ENCODE measurements at regions not wholly inside any gene's neighbourhood (a gene's known extent, or its start where the extent isn't known, plus 50 kb on each side); places are given as distances from the start of the nearest gene placed in this dataset.

DNA sequence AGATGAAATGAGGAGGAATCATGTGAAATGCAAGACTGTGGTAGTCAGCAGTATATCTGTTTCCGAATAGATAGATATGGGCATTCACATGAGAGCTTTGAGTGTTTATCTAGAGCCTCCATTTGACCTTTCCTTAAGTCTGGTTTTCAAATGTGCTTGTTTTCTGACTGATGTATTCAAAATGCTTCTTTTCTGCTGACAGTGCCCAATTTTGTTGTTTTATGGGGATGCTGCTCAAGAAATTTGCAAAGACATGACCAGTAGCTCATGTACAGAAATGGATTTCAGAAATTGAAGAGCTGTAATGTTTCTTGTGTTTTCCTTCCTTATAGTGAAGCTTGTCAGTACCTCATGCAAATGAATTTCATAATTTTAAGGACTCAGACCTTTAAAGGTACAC is 903.4 kb upstream of the CDH8 start:
- Histone ChIP-seq H3K27ac (ENCODE audit: control insufficient read depth, insufficient read depth) (no peak overlapping the region), H3K4me1 (ENCODE audit: control insufficient read depth, insufficient read depth, low read length) (no peaks in the 10 kb centered on the region), H3K36me3 (ENCODE audit: control insufficient read depth in 2 of 2, insufficient read depth in 2 of 2, low read length in 1 of 2) (no peaks in the 10 kb centered on the region), H3K4me3 (no peak overlapping the region), H3K27me3 (replicated peaks in 1 of 2; ENCODE audit: control insufficient read depth in 2 of 2, insufficient read depth in 2 of 2, low read length in 1 of 2) (no peaks in the 10 kb centered on the region), H3K9me3 (replicated peaks; ENCODE audit: control insufficient read depth, insufficient read depth, low read length) (no peaks in the 10 kb centered on the region), H4K20me1 (ENCODE audit: control insufficient read depth, insufficient read depth) (no peaks in the 10 kb centered on the region), H3K9ac (ENCODE audit: control insufficient read depth, insufficient read depth, low read length) (no peak overlapping the region), H2AFZ (ENCODE audit: control insufficient read depth, low read depth, low read length) (no peak overlapping the region), H3K79me2 (ENCODE audit: control insufficient read depth, insufficient read depth, low read length) (no peaks in the 10 kb centered on the region), H3K4me2 (ENCODE audit: control insufficient read depth, insufficient read depth) (no peak overlapping the region)
- no peak for DNase-seq (ENCODE audit: low read depth, low spot score)
- no peak for FAIRE-seq
- CTCF ChIA-PET, result no interaction called here
- POLR2A ChIA-PET, result no interaction called here
- ATAC-seq, result no peak
- SMC1A ChIA-PET (ENCODE audit: uncharacterized antibody, unreplicated experiment), result no interaction called here
- intact Hi-C loops (cut with micrococcal nuclease; ENCODE audit: unreplicated experiment), result no loop called here
- 6% methylated on average over 1 of the region's 1 CpG for WGBS (ENCODE audit: insufficient coverage, insufficient replicate concordance, low lambda C conversion rate, missing lambda C conversion rate)
- RAD21 ChIA-PET (ENCODE audit: unreplicated experiment), result no interaction called here
- in situ Hi-C loops (cut with MboI), result no loop called here
- BruUV-seq (replicated peaks), result no TSS peak
- TF ChIP-seq BHLHE40 (IDR thresholded peaks at IDR 0.05; ENCODE audit: borderline replicate concordance in 1 of 2, low read depth in 2 of 2, low read length in 1 of 2) (no peak), NR2F1 (conservative IDR thresholded peaks at IDR 0.05) (no peak), NFIC (IDR thresholded peaks at IDR 0.05; ENCODE audit: low read depth, low read length) (no peak), EZH2 (IDR thresholded peaks at IDR 0.05; ENCODE audit: borderline replicate concordance, control insufficient read depth, low read depth, low read length) (no peak), HCFC1 (IDR thresholded peaks at IDR 0.05; ENCODE audit: low read length) (no peak), SUPT20H (IDR thresholded peaks at IDR 0.05; ENCODE audit: borderline replicate concordance, control insufficient read depth, low read depth, low read length) (no peak), SREBF2 (IDR thresholded peaks at IDR 0.05; ENCODE audit: low read length) (no peak), LARP7 (IDR thresholded peaks at IDR 0.05) (no peak), RAD51 (IDR thresholded peaks at IDR 0.05) (no peak)
- TF ChIP-seq, protein P1, sequence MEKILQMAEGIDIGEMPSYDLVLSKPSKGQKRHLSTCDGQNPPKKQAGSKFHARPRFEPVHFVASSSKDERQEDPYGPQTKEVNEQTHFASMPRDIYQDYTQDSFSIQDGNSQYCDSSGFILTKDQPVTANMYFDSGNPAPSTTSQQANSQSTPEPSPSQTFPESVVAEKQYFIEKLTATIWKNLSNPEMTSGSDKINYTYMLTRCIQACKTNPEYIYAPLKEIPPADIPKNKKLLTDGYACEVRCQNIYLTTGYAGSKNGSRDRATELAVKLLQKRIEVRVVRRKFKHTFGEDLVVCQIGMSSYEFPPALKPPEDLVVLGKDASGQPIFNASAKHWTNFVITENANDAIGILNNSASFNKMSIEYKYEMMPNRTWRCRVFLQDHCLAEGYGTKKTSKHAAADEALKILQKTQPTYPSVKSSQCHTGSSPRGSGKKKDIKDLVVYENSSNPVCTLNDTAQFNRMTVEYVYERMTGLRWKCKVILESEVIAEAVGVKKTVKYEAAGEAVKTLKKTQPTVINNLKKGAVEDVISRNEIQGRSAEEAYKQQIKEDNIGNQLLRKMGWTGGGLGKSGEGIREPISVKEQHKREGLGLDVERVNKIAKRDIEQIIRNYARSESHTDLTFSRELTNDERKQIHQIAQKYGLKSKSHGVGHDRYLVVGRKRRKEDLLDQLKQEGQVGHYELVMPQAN (conservative IDR thresholded peaks at IDR 0.05), result no peak
- TF ChIP-seq, protein P2, sequence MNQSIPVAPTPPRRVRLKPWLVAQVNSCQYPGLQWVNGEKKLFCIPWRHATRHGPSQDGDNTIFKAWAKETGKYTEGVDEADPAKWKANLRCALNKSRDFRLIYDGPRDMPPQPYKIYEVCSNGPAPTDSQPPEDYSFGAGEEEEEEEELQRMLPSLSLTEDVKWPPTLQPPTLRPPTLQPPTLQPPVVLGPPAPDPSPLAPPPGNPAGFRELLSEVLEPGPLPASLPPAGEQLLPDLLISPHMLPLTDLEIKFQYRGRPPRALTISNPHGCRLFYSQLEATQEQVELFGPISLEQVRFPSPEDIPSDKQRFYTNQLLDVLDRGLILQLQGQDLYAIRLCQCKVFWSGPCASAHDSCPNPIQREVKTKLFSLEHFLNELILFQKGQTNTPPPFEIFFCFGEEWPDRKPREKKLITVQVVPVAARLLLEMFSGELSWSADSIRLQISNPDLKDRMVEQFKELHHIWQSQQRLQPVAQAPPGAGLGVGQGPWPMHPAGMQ (IDR thresholded peaks at IDR 0.05; ENCODE audit: borderline replicate concordance), result no peak
- TF ChIP-seq, protein P3, sequence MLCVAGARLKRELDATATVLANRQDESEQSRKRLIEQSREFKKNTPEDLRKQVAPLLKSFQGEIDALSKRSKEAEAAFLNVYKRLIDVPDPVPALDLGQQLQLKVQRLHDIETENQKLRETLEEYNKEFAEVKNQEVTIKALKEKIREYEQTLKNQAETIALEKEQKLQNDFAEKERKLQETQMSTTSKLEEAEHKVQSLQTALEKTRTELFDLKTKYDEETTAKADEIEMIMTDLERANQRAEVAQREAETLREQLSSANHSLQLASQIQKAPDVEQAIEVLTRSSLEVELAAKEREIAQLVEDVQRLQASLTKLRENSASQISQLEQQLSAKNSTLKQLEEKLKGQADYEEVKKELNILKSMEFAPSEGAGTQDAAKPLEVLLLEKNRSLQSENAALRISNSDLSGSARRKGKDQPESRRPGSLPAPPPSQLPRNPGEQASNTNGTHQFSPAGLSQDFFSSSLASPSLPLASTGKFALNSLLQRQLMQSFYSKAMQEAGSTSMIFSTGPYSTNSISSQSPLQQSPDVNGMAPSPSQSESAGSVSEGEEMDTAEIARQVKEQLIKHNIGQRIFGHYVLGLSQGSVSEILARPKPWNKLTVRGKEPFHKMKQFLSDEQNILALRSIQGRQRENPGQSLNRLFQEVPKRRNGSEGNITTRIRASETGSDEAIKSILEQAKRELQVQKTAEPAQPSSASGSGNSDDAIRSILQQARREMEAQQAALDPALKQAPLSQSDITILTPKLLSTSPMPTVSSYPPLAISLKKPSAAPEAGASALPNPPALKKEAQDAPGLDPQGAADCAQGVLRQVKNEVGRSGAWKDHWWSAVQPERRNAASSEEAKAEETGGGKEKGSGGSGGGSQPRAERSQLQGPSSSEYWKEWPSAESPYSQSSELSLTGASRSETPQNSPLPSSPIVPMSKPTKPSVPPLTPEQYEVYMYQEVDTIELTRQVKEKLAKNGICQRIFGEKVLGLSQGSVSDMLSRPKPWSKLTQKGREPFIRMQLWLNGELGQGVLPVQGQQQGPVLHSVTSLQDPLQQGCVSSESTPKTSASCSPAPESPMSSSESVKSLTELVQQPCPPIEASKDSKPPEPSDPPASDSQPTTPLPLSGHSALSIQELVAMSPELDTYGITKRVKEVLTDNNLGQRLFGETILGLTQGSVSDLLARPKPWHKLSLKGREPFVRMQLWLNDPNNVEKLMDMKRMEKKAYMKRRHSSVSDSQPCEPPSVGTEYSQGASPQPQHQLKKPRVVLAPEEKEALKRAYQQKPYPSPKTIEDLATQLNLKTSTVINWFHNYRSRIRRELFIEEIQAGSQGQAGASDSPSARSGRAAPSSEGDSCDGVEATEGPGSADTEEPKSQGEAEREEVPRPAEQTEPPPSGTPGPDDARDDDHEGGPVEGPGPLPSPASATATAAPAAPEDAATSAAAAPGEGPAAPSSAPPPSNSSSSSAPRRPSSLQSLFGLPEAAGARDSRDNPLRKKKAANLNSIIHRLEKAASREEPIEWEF (IDR thresholded peaks at IDR 0.05; ENCODE audit: insufficient replicate concordance, low read depth, low read length), result no peak
- TF ChIP-seq, protein P4, sequence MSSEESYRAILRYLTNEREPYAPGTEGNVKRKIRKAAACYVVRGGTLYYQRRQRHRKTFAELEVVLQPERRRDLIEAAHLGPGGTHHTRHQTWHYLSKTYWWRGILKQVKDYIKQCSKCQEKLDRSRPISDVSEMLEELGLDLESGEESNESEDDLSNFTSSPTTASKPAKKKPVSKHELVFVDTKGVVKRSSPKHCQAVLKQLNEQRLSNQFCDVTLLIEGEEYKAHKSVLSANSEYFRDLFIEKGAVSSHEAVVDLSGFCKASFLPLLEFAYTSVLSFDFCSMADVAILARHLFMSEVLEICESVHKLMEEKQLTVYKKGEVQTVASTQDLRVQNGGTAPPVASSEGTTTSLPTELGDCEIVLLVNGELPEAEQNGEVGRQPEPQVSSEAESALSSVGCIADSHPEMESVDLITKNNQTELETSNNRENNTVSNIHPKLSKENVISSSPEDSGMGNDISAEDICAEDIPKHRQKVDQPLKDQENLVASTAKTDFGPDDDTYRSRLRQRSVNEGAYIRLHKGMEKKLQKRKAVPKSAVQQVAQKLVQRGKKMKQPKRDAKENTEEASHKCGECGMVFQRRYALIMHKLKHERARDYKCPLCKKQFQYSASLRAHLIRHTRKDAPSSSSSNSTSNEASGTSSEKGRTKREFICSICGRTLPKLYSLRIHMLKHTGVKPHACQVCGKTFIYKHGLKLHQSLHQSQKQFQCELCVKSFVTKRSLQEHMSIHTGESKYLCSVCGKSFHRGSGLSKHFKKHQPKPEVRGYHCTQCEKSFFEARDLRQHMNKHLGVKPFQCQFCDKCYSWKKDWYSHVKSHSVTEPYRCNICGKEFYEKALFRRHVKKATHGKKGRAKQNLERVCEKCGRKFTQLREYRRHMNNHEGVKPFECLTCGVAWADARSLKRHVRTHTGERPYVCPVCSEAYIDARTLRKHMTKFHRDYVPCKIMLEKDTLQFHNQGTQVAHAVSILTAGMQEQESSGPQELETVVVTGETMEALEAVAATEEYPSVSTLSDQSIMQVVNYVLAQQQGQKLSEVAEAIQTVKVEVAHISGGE (CRISPR knock-in tag; IDR thresholded peaks at IDR 0.05), result no peak
